Karpas-422 (cell line): ENCODE measurements at regions not wholly inside any gene's neighbourhood (a gene's known extent, or its start where the extent isn't known, plus 50 kb on each side); places are given as distances from the start of the nearest gene placed in this dataset.

Experiments
- DNase-seq: peaks from one replicate; pipeline ENCODE4 v3.0.0-alpha.2; 2015
- H2AFZ ChIP-seq: fragments of 200-600 bp; sonication (generic); 2 replicates; pipeline ENCODE4 v1.6.1; 2014; ENCODE audit warnings: antibody characterized with exemption, low read length, mixed read lengths
- H3K27ac ChIP-seq: fragments of 200-600 bp; sonication (generic); 2 replicates; pipeline ENCODE4 v1.5.1; 2014; ENCODE audit warnings: mild to moderate bottlenecking, low read length, moderate library complexity
- H3K27me3 ChIP-seq: fragments of 200-600 bp; sonication (generic); 2 replicates; pipeline ENCODE4 v1.6.1; 2014; ENCODE audit warnings: low read length, mixed read lengths
- H3K36me3 ChIP-seq: fragments of 200-600 bp; sonication (generic); 2 replicates; pipeline ENCODE4 v1.6.1; 2014; ENCODE audit warnings: low read length, mixed read lengths; ENCODE audit not compliant: insufficient read depth
- H3K4me1 ChIP-seq: fragments of 200-600 bp; sonication (generic); 2 replicates; pipeline ENCODE4 v1.6.1; 2014; ENCODE audit warnings: mild to moderate bottlenecking, low read length, mixed read lengths
- H3K4me2 ChIP-seq: fragments of 200-600 bp; sonication (generic); 2 replicates; pipeline ENCODE4 v1.6.1; 2014; ENCODE audit warnings: low read length, low read depth, mild to moderate bottlenecking; ENCODE audit not compliant: poor library complexity, severe bottlenecking
- H3K4me3 ChIP-seq: fragments of 200-600 bp; sonication (generic); 2 replicates; pipeline ENCODE4 v1.5.1; 2014; ENCODE audit warnings: mild to moderate bottlenecking, antibody characterized with exemption, low read length, mixed read lengths
- H3K79me2 ChIP-seq: fragments of 200-600 bp; sonication (generic); 2 replicates; pipeline ENCODE4 v1.6.1; 2014; ENCODE audit warnings: mild to moderate bottlenecking, low read length, mixed read lengths
- H3K9ac ChIP-seq: fragments of 200-600 bp; sonication (generic); 2 replicates; pipeline ENCODE4 v1.6.0; 2014; ENCODE audit warnings: low read length
- H3K9me2 ChIP-seq: fragments of 200-600 bp; sonication (generic), shearing (Covaris generic); replicated peaks from 2 replicates; pipeline ENCODE4 v1.6.0; 2014; ENCODE audit warnings: mild to moderate bottlenecking, low read length, moderate library complexity; ENCODE audit not compliant: insufficient read depth
- H3K9me3 ChIP-seq: fragments of 300-700, 200-600 bp; sonication (generic); 2 replicates; pipeline ENCODE4 v1.6.1; 2014; ENCODE audit warnings: low read length, mixed read lengths
- H4K20me1 ChIP-seq: fragments of 200-600 bp; sonication (generic); 2 replicates; pipeline ENCODE4 v1.6.1; 2014; ENCODE audit warnings: mild to moderate bottlenecking, antibody characterized with exemption, low read length, low read depth; ENCODE audit not compliant: insufficient read depth

- H3K79me2 ChIP-seq: no peaks in the 10 kb centered on the region
- H3K27me3 ChIP-seq: no peaks in the 10 kb centered on the region
- DNase-seq: no peak
- H3K4me2 ChIP-seq: no peak overlapping the region
- H3K9me3 ChIP-seq: no peaks in the 10 kb centered on the region
- no peak overlapping the region for H3K4me3 ChIP-seq
- H3K27ac ChIP-seq: no peak overlapping the region
- no peaks in the 10 kb centered on the region for H4K20me1 ChIP-seq
- H2AFZ ChIP-seq: no peak overlapping the region
- no peak overlapping the region for H3K9ac ChIP-seq
- no peaks in the 10 kb centered on the region for H3K4me1 ChIP-seq
- H3K36me3 ChIP-seq: no peaks in the 10 kb centered on the region
- H3K9me2 ChIP-seq: no peaks in the 10 kb centered on the region
These were observed 693.3 kb upstream of the WWC1 start for GRCh38 chr5:167598166-167598565.

GRCh38 chr5:167602067-167602466 lies 689.4 kb upstream of the WWC1 start:
- Histone ChIP-seq H3K4me1 (no peaks in the 10 kb centered on the region), H3K79me2 (no peaks in the 10 kb centered on the region), H4K20me1 (no peaks in the 10 kb centered on the region), H3K27ac (no peak overlapping the region), H3K27me3 (no peaks in the 10 kb centered on the region), H3K4me2 (no peak overlapping the region), H3K4me3 (no peak overlapping the region), H3K9me2 (no peaks in the 10 kb centered on the region), H2AFZ (no peak overlapping the region), H3K9me3 (no peaks in the 10 kb centered on the region), H3K36me3 (no peaks in the 10 kb centered on the region), H3K9ac (no peak overlapping the region)
- no peak for DNase-seq

GRCh38 chr5:167603135-167603534 lies 688.3 kb upstream of the WWC1 start:
- Histone ChIP-seq H2AFZ (no peak overlapping the region), H3K9ac (no peak overlapping the region), H3K4me1 (no peaks in the 10 kb centered on the region), H3K79me2 (no peaks in the 10 kb centered on the region), H3K27me3 (no peaks in the 10 kb centered on the region), H3K9me2 (no peaks in the 10 kb centered on the region), H3K4me2 (no peak overlapping the region), H3K9me3 (no peaks in the 10 kb centered on the region), H3K27ac (no peak overlapping the region), H4K20me1 (no peaks in the 10 kb centered on the region), H3K4me3 (no peak overlapping the region), H3K36me3 (no peaks in the 10 kb centered on the region)
- no peak for DNase-seq

- Histone ChIP-seq H3K27ac (no peak overlapping the region), H3K27me3 (no peaks in the 10 kb centered on the region), H3K36me3 (no peaks in the 10 kb centered on the region), H3K4me2 (no peak overlapping the region), H3K9me2 (no peaks in the 10 kb centered on the region; the same call in 1 of the 2 replicates), H3K9ac (no peak overlapping the region), H3K9me3 (no peaks in the 10 kb centered on the region), H4K20me1 (no peaks in the 10 kb centered on the region), H3K4me1 (no peaks in the 10 kb centered on the region), H2AFZ (no peak overlapping the region), H3K79me2 (no peaks in the 10 kb centered on the region), H3K4me3 (no peak overlapping the region)
- no peak for DNase-seq
These were observed 682.8 kb upstream of the WWC1 start for GRCh38 chr5:167608390-167609272.

GRCh38 chr5:167614294-167615021 lies 677.0 kb upstream of the WWC1 start:
- H4K20me1 ChIP-seq: no peaks in the 10 kb centered on the region
- H3K4me2 ChIP-seq: no peak overlapping the region
- no peaks in the 10 kb centered on the region for H3K27me3 ChIP-seq
- H2AFZ ChIP-seq: no peak overlapping the region
- H3K27ac ChIP-seq: no peak overlapping the region
- no peaks in the 10 kb centered on the region; the same call in 1 of the 2 replicates for H3K9me2 ChIP-seq
- H3K4me3 ChIP-seq: no peak overlapping the region
- no peak for DNase-seq
- H3K4me1 ChIP-seq: no peaks in the 10 kb centered on the region
- H3K36me3 ChIP-seq: no peaks in the 10 kb centered on the region
- H3K9ac ChIP-seq: no peak overlapping the region
- H3K9me3 ChIP-seq: no peaks in the 10 kb centered on the region
- no peaks in the 10 kb centered on the region for H3K79me2 ChIP-seq

GRCh38 chr5:167616043-167616890 lies 675.2 kb upstream of the WWC1 start:
- no peaks in the 10 kb centered on the region for H3K9me3 ChIP-seq
- H3K36me3 ChIP-seq: no peaks in the 10 kb centered on the region
- no peaks in the 10 kb centered on the region for H3K79me2 ChIP-seq

GRCh38 chr5:167623354-167623753 lies 668.1 kb upstream of the WWC1 start:
- no peak overlapping the region for H3K27ac ChIP-seq
- no peaks in the 10 kb centered on the region for H3K27me3 ChIP-seq
- no peaks in the 10 kb centered on the region for H3K9me2 ChIP-seq
- no peak for DNase-seq
- H3K4me1 ChIP-seq: no peaks in the 10 kb centered on the region
- H4K20me1 ChIP-seq: no peaks in the 10 kb centered on the region
- H3K9me3 ChIP-seq: no peaks in the 10 kb centered on the region
- no peak overlapping the region for H2AFZ ChIP-seq
- no peaks in the 10 kb centered on the region for H3K36me3 ChIP-seq
- H3K4me3 ChIP-seq: no peak overlapping the region
- H3K4me2 ChIP-seq: no peak overlapping the region
- H3K79me2 ChIP-seq: no peaks in the 10 kb centered on the region
- no peak overlapping the region for H3K9ac ChIP-seq

More at GRCh38 chr5:167616043-167616890, 675.2 kb upstream of the WWC1 start:
- Histone ChIP-seq H3K9ac (no peak overlapping the region), H3K4me2 (no peak overlapping the region), H4K20me1 (no peaks in the 10 kb centered on the region), H2AFZ (no peak overlapping the region), H3K27me3 (no peaks in the 10 kb centered on the region), H3K27ac (no peak overlapping the region), H3K4me1 (no peaks in the 10 kb centered on the region), H3K9me2 (no peaks in the 10 kb centered on the region; the same call in 1 of the 2 replicates), H3K4me3 (no peak overlapping the region)
- DNase-seq: no peak

- H3K36me3 ChIP-seq: no peaks in the 10 kb centered on the region
- H3K4me1 ChIP-seq: no peaks in the 10 kb centered on the region
- H3K9me3 ChIP-seq: no peaks in the 10 kb centered on the region
- no peaks in the 10 kb centered on the region for H3K79me2 ChIP-seq
- no peak overlapping the region for H2AFZ ChIP-seq
- H3K9ac ChIP-seq: no peak overlapping the region
- no peaks in the 10 kb centered on the region for H4K20me1 ChIP-seq
- no peak overlapping the region for H3K27ac ChIP-seq
- H3K9me2 ChIP-seq: no peaks in the 10 kb centered on the region
- H3K4me3 ChIP-seq: no peak overlapping the region
- no peak for DNase-seq
- no peak overlapping the region for H3K4me2 ChIP-seq
- H3K27me3 ChIP-seq: no peaks in the 10 kb centered on the region
These were observed 667.4 kb upstream of the WWC1 start for GRCh38 chr5:167624053-167624452.
